GM23338 (cell line): ENCODE measurements at regions not wholly inside any gene's neighbourhood (a gene's known extent, or its start where the extent isn't known, plus 50 kb on each side); places are given as distances from the start of the nearest gene placed in this dataset.

Experiments
- ATAC-seq: fragments of 200-7000 bp; cut with Tn5 transposase; 3 replicates; pipeline ENCODE4 v1.9.1; 2020
- DNase-seq: peaks from one replicate; pipeline ENCODE4 v3.0.0-alpha.2; 2015; ENCODE audit warnings: low spot score
- H2AFZ ChIP-seq: fragments of 200-600 bp; sonication (generic); 2 replicates; pipeline ENCODE4 v1.8.0; 2016; ENCODE audit warnings: antibody characterized with exemption, mild to moderate bottlenecking, moderate library complexity
- H3F3A ChIP-seq: fragments of 200-600 bp; sonication (generic); replicated peaks from 2 replicates; pipeline ENCODE4 v1.8.0; 2017; ENCODE audit warnings: antibody characterized with exemption, mixed run types, low read depth
- H3K27ac ChIP-seq: fragments of 200-600 bp; sonication (generic); 2 replicates; pipeline ENCODE4 v1.6.1; 2016; ENCODE audit warnings: low read depth
- H3K27me3 ChIP-seq: fragments of 200-600 bp; sonication (generic); 2 replicates; pipeline ENCODE4 v1.8.0; 2016; ENCODE audit warnings: mild to moderate bottlenecking, mixed run types, moderate library complexity; ENCODE audit not compliant: insufficient read depth
- H3K36me3 ChIP-seq: fragments of 200-600 bp; sonication (generic); 2 replicates; pipeline ENCODE4 v1.8.0; 2016; ENCODE audit warnings: mild to moderate bottlenecking; ENCODE audit not compliant: insufficient read depth
- H3K4me1 ChIP-seq: fragments of 200-600 bp; sonication (generic); 2 replicates; pipeline ENCODE4 v1.8.0; 2016; ENCODE audit warnings: mild to moderate bottlenecking, moderate library complexity; ENCODE audit not compliant: insufficient read depth
- H3K4me2 ChIP-seq: fragments of 200-600 bp; sonication (generic); 2 replicates; pipeline ENCODE4 v1.7.1; 2017; ENCODE audit warnings: mixed run types
- H3K4me3 ChIP-seq: fragments of 200-600 bp; sonication (generic); 2 replicates; pipeline ENCODE4 v1.6.1; 2016; ENCODE audit warnings: mixed run types
- H3K79me2 ChIP-seq: fragments of 200-600 bp; sonication (generic); replicated peaks from 2 replicates; pipeline ENCODE4 v1.8.0; 2017; ENCODE audit warnings: mild to moderate bottlenecking; ENCODE audit not compliant: insufficient read depth
- H3K9me2 ChIP-seq: fragments of 200-600 bp; sonication (generic); 2 replicates; pipeline ENCODE4 v1.8.0; 2017; ENCODE audit not compliant: insufficient read depth
- H4K20me1 ChIP-seq: fragments of 200-600 bp; sonication (generic); replicated peaks from 2 replicates; pipeline ENCODE4 v1.8.0; 2017; ENCODE audit warnings: mild to moderate bottlenecking; ENCODE audit not compliant: insufficient read depth
- H3K27ac Mint-ChIP-seq: 2 replicates; pipeline ENCODE4 v1.8.0; 2020; ENCODE audit warnings: inconsistent platforms, mild to moderate bottlenecking, moderate library complexity, mixed read lengths
- H3K27me3 Mint-ChIP-seq: 3 replicates; pipeline ENCODE4 v1.8.0; 2022; ENCODE audit warnings: low read depth, mild to moderate bottlenecking, moderate library complexity, mixed read lengths, inconsistent platforms; ENCODE audit not compliant: insufficient read depth, poor library complexity
- H3K36me3 Mint-ChIP-seq: 3 replicates; pipeline ENCODE4 v1.8.0; 2021; ENCODE audit warnings: low read depth, mild to moderate bottlenecking, inconsistent platforms, moderate library complexity, mixed read lengths
- H3K4me1 Mint-ChIP-seq: 3 replicates; pipeline ENCODE4 v1.8.0; 2020; ENCODE audit warnings: mild to moderate bottlenecking, inconsistent platforms, mixed read lengths
- H3K4me3 Mint-ChIP-seq: 3 replicates; pipeline ENCODE4 v1.8.0; 2021; ENCODE audit warnings: moderate library complexity, mild to moderate bottlenecking, inconsistent platforms, mixed read lengths
- H3K9me3 Mint-ChIP-seq: 3 replicates; pipeline ENCODE4 v1.8.0; 2020; ENCODE audit warnings: moderate library complexity, mild to moderate bottlenecking, inconsistent platforms, mixed read lengths
- CREB1 ChIP-seq: fragments of 250-450 bp; sonication (Bioruptor Pico); IDR thresholded peaks from 2 replicates; pipeline ENCODE4 v1.5.0; 2020; ENCODE audit warnings: low read depth, mild to moderate bottlenecking, moderate library complexity
- EZH2 ChIP-seq: fragments of 200-600 bp; sonication (generic); IDR thresholded peaks from one replicate; pipeline ENCODE4 v1.8.0; 2017; ENCODE audit warnings: antibody characterized with exemption, mild to moderate bottlenecking, low read depth; ENCODE audit not compliant: unreplicated experiment
- EZH2phosphoT487 ChIP-seq: fragments of 200-600 bp; sonication (generic); IDR thresholded peaks from one replicate; pipeline ENCODE4 v1.8.1; 2018; ENCODE audit warnings: antibody characterized with exemption; ENCODE audit not compliant: unreplicated experiment
- JUNB ChIP-seq: IDR thresholded peaks from one replicate; pipeline ENCODE4 v1.6.1; 2016; ENCODE audit warnings: antibody characterized with exemption; ENCODE audit not compliant: unreplicated experiment
- NANOG ChIP-seq: IDR thresholded peaks from 2 replicates; pipeline ENCODE4 v1.6.1; 2016; ENCODE audit warnings: antibody characterized with exemption, borderline replicate concordance
- POLR2AphosphoS5 ChIP-seq: IDR thresholded peaks from 2 replicates; pipeline ENCODE4 v1.6.1; 2016; ENCODE audit warnings: antibody characterized with exemption, low read depth
- STAT1 ChIP-seq: IDR thresholded peaks from one replicate; pipeline ENCODE4 v1.6.1; 2016; ENCODE audit warnings: antibody characterized with exemption; ENCODE audit not compliant: unreplicated experiment
- ZNF114 ChIP-seq: fragments of 250-450 bp; sonication (Bioruptor Pico); IDR thresholded peaks from 2 replicates; pipeline ENCODE4 v1.5.0; 2020; ENCODE audit warnings: mild to moderate bottlenecking, moderate library complexity
- ZNF331 ChIP-seq: fragments of 250-450 bp; sonication (Bioruptor Pico); IDR thresholded peaks from 2 replicates; pipeline ENCODE4 v1.5.0; 2020; ENCODE audit warnings: low read depth, mild to moderate bottlenecking, moderate library complexity
- TF ChIP-seq, protein P1 (sequence below): IDR thresholded peaks from one replicate; pipeline ENCODE4 v1.6.1; 2018; ENCODE audit warnings: antibody characterized with exemption; ENCODE audit not compliant: unreplicated experiment
- TF ChIP-seq, protein P2 (sequence below): fragments of 250-450 bp; sonication (Bioruptor Pico); IDR thresholded peaks from 2 replicates; pipeline ENCODE4 v1.5.0; 2020; ENCODE audit warnings: mild to moderate bottlenecking, moderate library complexity
- TF ChIP-seq, protein P3 (sequence below), 2 experiments: fragments of 200-600 bp in 1 of 2; sonication (generic) in 1 of 2; conservative IDR thresholded peaks; 2 replicates each; pipeline versions ENCODE4 v1.5.1 to v1.6.1; 2016 to 2017; ENCODE audit warnings: antibody characterized with exemption in 2 of 2, low read depth in 2 of 2, mild to moderate bottlenecking in 2 of 2, moderate library complexity in 1 of 2
- TF ChIP-seq, protein P4 (sequence below): IDR thresholded peaks from 2 replicates; pipeline ENCODE4 v1.6.1; 2016; ENCODE audit warnings: antibody characterized with exemption

DNA sequence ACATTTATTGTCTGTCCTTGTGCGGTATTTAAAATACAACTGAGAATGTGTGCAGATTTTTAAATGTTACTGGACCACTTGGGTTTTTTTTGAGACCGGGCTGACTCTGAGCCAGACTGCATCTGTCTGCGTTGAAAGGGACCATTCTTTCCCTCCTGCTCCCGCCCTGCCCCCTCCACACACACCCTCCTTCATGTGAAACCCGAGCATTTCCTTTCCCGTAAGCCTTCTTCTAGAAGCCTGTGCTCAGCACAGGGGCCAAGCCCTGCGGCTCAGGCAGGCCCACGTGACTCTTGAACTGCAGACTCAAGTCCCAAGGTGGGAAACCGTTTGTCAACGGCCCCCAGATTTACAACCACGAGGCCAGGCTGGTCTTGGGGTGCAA lies 82.7 kb upstream of the FOXC1 start:
- H3K27ac Mint-ChIP-seq, result no peak overlapping the region
- peaks cover 18% of the 10 kb centered on the region for H3K4me1 Mint-ChIP-seq
- peak overlapping the region; percentile 88 for H2AFZ ChIP-seq
- TF ChIP-seq, protein P1, sequence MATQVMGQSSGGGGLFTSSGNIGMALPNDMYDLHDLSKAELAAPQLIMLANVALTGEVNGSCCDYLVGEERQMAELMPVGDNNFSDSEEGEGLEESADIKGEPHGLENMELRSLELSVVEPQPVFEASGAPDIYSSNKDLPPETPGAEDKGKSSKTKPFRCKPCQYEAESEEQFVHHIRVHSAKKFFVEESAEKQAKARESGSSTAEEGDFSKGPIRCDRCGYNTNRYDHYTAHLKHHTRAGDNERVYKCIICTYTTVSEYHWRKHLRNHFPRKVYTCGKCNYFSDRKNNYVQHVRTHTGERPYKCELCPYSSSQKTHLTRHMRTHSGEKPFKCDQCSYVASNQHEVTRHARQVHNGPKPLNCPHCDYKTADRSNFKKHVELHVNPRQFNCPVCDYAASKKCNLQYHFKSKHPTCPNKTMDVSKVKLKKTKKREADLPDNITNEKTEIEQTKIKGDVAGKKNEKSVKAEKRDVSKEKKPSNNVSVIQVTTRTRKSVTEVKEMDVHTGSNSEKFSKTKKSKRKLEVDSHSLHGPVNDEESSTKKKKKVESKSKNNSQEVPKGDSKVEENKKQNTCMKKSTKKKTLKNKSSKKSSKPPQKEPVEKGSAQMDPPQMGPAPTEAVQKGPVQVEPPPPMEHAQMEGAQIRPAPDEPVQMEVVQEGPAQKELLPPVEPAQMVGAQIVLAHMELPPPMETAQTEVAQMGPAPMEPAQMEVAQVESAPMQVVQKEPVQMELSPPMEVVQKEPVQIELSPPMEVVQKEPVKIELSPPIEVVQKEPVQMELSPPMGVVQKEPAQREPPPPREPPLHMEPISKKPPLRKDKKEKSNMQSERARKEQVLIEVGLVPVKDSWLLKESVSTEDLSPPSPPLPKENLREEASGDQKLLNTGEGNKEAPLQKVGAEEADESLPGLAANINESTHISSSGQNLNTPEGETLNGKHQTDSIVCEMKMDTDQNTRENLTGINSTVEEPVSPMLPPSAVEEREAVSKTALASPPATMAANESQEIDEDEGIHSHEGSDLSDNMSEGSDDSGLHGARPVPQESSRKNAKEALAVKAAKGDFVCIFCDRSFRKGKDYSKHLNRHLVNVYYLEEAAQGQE, result no peak
- TF ChIP-seq ZNF331 (no peak), EZH2phosphoT487 (no peak), STAT1 (no peak), EZH2 (no peak), POLR2AphosphoS5 (no peak), CREB1 (CRISPR knock-in tag) (no peak), NANOG (no peak), JUNB (no peak), ZNF114 (no peak)
- TF ChIP-seq, protein P2, sequence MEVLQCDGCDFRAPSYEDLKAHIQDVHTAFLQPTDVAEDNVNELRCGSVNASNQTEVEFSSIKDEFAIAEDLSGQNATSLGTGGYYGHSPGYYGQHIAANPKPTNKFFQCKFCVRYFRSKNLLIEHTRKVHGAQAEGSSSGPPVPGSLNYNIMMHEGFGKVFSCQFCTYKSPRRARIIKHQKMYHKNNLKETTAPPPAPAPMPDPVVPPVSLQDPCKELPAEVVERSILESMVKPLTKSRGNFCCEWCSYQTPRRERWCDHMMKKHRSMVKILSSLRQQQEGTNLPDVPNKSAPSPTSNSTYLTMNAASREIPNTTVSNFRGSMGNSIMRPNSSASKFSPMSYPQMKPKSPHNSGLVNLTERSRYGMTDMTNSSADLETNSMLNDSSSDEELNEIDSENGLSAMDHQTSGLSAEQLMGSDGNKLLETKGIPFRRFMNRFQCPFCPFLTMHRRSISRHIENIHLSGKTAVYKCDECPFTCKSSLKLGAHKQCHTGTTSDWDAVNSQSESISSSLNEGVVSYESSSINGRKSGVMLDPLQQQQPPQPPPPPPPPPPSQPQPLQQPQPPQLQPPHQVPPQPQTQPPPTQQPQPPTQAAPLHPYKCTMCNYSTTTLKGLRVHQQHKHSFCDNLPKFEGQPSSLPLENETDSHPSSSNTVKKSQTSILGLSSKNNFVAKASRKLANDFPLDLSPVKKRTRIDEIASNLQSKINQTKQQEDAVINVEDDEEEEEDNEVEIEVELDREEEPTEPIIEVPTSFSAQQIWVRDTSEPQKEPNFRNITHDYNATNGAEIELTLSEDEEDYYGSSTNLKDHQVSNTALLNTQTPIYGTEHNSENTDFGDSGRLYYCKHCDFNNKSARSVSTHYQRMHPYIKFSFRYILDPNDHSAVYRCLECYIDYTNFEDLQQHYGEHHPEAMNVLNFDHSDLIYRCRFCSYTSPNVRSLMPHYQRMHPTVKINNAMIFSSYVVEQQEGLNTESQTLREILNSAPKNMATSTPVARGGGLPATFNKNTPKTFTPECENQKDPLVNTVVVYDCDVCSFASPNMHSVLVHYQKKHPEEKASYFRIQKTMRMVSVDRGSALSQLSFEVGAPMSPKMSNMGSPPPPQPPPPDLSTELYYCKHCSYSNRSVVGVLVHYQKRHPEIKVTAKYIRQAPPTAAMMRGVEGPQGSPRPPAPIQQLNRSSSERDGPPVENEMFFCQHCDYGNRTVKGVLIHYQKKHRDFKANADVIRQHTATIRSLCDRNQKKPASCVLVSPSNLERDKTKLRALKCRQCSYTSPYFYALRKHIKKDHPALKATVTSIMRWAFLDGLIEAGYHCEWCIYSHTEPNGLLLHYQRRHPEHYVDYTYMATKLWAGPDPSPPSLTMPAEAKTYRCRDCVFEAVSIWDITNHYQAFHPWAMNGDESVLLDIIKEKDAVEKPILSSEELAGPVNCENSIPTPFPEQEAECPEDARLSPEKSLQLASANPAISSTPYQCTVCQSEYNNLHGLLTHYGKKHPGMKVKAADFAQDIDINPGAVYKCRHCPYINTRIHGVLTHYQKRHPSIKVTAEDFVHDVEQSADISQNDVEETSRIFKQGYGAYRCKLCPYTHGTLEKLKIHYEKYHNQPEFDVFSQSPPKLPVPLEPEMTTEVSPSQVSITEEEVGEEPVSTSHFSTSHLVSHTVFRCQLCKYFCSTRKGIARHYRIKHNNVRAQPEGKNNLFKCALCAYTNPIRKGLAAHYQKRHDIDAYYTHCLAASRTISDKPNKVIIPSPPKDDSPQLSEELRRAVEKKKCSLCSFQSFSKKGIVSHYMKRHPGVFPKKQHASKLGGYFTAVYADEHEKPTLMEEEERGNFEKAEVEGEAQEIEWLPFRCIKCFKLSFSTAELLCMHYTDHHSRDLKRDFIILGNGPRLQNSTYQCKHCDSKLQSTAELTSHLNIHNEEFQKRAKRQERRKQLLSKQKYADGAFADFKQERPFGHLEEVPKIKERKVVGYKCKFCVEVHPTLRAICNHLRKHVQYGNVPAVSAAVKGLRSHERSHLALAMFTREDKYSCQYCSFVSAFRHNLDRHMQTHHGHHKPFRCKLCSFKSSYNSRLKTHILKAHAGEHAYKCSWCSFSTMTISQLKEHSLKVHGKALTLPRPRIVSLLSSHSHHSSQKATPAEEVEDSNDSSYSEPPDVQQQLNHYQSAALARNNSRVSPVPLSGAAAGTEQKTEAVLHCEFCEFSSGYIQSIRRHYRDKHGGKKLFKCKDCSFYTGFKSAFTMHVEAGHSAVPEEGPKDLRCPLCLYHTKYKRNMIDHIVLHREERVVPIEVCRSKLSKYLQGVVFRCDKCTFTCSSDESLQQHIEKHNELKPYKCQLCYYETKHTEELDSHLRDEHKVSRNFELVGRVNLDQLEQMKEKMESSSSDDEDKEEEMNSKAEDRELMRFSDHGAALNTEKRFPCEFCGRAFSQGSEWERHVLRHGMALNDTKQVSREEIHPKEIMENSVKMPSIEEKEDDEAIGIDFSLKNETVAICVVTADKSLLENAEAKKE (CRISPR knock-in tag), result no peak
- TF ChIP-seq, protein P3, sequence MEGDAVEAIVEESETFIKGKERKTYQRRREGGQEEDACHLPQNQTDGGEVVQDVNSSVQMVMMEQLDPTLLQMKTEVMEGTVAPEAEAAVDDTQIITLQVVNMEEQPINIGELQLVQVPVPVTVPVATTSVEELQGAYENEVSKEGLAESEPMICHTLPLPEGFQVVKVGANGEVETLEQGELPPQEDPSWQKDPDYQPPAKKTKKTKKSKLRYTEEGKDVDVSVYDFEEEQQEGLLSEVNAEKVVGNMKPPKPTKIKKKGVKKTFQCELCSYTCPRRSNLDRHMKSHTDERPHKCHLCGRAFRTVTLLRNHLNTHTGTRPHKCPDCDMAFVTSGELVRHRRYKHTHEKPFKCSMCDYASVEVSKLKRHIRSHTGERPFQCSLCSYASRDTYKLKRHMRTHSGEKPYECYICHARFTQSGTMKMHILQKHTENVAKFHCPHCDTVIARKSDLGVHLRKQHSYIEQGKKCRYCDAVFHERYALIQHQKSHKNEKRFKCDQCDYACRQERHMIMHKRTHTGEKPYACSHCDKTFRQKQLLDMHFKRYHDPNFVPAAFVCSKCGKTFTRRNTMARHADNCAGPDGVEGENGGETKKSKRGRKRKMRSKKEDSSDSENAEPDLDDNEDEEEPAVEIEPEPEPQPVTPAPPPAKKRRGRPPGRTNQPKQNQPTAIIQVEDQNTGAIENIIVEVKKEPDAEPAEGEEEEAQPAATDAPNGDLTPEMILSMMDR (conservative IDR thresholded peaks at IDR 0.05; ENCODE audit: low read depth in 2 of 2), result no peak
- TF ChIP-seq, protein P4, sequence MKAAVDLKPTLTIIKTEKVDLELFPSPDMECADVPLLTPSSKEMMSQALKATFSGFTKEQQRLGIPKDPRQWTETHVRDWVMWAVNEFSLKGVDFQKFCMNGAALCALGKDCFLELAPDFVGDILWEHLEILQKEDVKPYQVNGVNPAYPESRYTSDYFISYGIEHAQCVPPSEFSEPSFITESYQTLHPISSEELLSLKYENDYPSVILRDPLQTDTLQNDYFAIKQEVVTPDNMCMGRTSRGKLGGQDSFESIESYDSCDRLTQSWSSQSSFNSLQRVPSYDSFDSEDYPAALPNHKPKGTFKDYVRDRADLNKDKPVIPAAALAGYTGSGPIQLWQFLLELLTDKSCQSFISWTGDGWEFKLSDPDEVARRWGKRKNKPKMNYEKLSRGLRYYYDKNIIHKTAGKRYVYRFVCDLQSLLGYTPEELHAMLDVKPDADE, result no peak
- no peak overlapping the region for H3K4me3 Mint-ChIP-seq
- no peak overlapping the region for H3K4me3 ChIP-seq
- peaks cover 6% of the 10 kb centered on the region; the same call in 2 of the 3 replicates for H3K36me3 Mint-ChIP-seq
- DNase-seq, result peak; percentile 70
- no peaks in the 10 kb centered on the region for H4K20me1 ChIP-seq
- H3K27me3 Mint-ChIP-seq, result peaks cover 44% of the 10 kb centered on the region
- H3K4me1 ChIP-seq, result peaks cover 10% of the 10 kb centered on the region
- H3K27ac ChIP-seq, result no peak overlapping the region
- H3F3A ChIP-seq, result no peaks in the 10 kb centered on the region
- no peaks in the 10 kb centered on the region for H3K79me2 ChIP-seq
- H3K9me2 ChIP-seq, result peaks cover 7% of the 10 kb centered on the region; the same call in 1 of the 2 replicates
- H3K9me3 Mint-ChIP-seq, result peaks cover 12% of the 10 kb centered on the region
- peak overlapping the region; percentile 21; the same call in 1 of the 2 replicates for H3K4me2 ChIP-seq
- no peaks in the 10 kb centered on the region for H3K36me3 ChIP-seq
- peaks cover 55% of the 10 kb centered on the region for H3K27me3 ChIP-seq
- peak; percentile 74 for ATAC-seq
